ENCODE measurements at regions not wholly inside any gene's neighbourhood (a gene's known extent, or its start where the extent isn't known, plus 50 kb on each side); places are given as distances from the start of the nearest gene placed in this dataset.

GRCh38 chr20:58000861-58001260, 227.6 kb downstream of the ANKRD60 start:
- no peak for DNase-seq (ENCODE audit: low read depth)

- no peak for DNase-seq (ENCODE audit: low read depth)
Measured at GRCh38 chr20:57999465-58000111, 228.9 kb downstream of the ANKRD60 start.

DNA sequence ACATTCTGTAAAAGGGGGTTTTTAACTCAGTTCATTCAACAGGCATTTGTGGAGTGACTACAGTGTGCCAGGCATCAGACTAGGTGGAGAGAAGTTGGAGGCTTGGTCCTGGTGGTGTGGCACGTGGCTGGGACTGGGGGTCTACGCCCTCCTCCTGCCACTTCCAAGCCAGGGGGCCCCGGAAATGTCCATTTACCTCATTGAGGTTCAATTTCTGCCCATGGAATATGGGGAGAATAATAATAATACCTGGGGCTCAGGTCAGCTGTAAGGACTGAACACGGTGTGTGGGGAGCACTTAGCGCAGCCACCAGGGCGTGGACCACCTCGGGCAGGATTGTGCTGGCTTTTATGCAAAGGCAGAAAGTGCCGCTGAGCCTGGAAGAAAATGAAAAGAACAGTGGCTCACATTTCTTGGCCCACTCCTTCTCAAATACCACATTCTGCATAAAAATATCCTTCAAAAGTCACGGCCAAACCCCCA, 229.4 kb downstream of the ANKRD60 start:
- DNase-seq (ENCODE audit: low read depth) = no peak

DNA sequence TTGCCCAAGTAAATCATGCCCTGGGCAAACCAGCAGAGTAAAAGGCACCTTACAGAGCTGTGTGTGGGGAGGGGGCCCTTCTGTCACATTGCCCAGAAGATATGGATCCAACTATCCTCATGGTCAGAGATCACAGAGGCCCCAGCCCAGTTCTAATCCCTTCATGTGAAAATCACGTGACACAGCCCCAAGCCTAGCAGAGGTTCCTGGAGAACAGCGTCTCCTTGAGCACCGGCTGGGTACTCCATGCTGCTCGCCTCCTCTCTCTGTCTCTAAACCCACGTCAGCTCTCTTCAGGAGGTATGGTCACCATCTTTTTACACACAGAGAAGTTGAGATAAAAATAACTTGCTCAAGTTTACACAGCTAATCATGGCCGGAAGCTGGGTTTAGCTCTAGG, 230.2 kb downstream of the ANKRD60 start:
- DNase-seq (ENCODE audit: low read depth) = no peak

GRCh38 chr20:57996936-57997890, 231.2 kb downstream of the ANKRD60 start:
- no peak for DNase-seq (ENCODE audit: low read depth)

- no peak for DNase-seq (ENCODE audit: low read depth)
Measured at GRCh38 chr20:57996465-57996864, 232.0 kb downstream of the ANKRD60 start.

- no peak for DNase-seq (ENCODE audit: low read depth)
Measured at GRCh38 chr20:57995381-57995977, 233.0 kb downstream of the ANKRD60 start.

GRCh38 chr20:57993716-57994431, 234.6 kb downstream of the ANKRD60 start:
- no peak for DNase-seq (ENCODE audit: low read depth)

- no peak for DNase-seq (ENCODE audit: low read depth)
Measured at GRCh38 chr20:57991211-57991881, 237.1 kb downstream of the ANKRD60 start.

- DNase-seq (ENCODE audit: low read depth) = no peak
Measured at GRCh38 chr20:57990396-57990987, 238.0 kb downstream of the ANKRD60 start.

DNA sequence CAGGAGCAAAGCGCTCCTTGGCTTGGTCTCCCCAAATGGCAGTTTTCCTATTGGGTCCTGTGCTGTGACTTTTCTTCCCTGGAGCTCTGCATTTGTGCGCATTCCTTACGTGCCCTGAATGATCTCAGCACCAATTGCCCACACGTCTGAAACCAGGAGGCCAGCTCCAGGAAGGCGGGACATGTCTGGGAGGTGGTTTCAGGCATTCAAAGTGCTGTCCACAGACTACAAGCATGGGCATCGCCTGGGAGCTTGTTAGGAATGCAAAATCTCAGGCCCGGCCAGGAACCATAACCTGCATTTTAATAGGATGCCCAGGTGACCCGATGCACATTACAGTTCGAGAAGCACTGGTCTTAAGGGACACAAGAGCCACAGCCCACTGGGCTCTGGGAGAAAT, 239.6 kb downstream of the ANKRD60 start:
- DNase-seq (ENCODE audit: low read depth) = no peak

DNA sequence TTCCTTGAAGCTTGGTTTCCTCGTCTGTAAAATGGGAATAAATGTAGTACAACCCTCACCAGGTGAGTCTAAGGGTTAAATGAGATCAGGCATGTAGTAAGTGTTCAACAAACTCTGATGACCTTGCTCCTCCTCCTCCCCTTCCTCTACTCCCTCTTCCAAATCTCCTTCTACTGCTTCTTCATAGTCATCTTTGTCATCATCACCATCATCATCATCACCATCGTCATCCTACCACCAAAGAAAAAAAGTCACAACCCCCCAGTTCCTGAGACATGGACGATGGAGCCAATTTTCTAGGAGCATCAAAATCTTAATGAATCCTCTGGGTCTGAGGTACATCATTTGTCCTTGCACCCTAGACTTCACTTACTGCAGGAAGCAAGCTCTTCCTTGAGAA, 240.0 kb downstream of the ANKRD60 start:
- no peak for DNase-seq (ENCODE audit: low read depth)

- no peak for DNase-seq (ENCODE audit: low read depth)
Measured at GRCh38 chr20:57987659-57988058, 240.8 kb downstream of the ANKRD60 start.

DNA sequence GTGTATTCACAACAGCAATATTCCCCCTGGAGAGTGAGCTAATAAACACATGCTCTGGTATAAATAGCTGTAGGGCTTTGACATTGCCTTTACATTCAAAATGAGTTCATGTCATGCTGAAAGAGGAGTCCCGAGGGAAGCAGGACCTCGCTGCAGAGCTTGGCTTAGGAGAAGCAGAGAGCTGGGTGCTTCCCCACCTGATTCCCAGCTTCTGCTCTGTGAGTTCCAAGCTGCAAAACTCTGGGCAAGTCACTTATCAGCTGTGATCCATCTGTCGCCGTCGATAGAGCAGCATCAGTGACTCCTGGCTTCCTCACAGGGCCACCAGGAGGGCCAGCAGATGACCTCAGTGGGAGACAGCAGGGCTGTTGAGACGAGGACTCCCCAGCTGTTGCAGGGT, 241.8 kb downstream of the ANKRD60 start:
- DNase-seq (ENCODE audit: low read depth) = no peak

DNA sequence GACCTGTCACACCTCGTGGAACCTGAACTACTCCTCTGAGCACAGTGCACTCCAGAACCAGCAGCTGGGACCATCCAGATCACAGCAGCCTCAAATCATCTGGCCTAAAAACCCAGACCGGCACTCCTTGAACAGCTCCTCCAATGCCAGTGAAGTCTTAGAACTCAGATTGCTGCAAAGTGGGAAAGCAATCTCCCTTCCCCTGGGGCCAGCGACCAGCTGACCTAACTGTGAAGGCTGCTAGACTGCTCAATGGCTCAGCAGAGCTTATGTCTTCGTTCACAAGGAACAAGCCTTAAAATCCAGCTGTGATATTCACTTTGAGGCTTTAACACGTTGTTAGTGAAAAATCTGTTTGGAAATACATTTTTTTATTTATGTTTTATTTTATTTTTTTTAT, 243.2 kb downstream of the ANKRD60 start:
- DNase-seq (ENCODE audit: low read depth) = no peak

GRCh38 chr20:57983082-57983481, 245.4 kb downstream of the ANKRD60 start:
- DNase-seq (ENCODE audit: low read depth) = no peak

GRCh38 chr20:57980506-57980905, 247.9 kb downstream of the ANKRD60 start:
- DNase-seq (ENCODE audit: low read depth) = no peak

DNA sequence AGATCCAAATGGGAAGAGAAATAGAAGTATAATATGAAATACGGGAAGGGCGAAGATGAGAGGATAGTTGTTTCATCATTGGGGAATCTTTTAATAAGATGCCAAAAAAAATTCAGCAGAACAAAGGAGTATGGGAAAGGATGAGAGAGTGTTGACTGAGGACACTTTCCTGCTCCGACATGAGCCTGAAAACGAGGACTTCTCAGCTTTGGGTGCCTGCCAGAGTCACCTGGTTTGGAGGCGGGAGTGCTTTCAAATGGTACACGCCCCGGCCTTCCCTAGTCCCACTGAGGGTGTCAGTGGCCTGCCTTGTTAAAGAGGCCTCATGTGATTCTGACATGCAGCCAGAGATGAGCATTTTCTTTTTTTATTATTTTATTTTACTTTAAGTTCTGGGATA, 250.9 kb downstream of the ANKRD60 start:
- no peak for DNase-seq (ENCODE audit: low read depth)

DNA sequence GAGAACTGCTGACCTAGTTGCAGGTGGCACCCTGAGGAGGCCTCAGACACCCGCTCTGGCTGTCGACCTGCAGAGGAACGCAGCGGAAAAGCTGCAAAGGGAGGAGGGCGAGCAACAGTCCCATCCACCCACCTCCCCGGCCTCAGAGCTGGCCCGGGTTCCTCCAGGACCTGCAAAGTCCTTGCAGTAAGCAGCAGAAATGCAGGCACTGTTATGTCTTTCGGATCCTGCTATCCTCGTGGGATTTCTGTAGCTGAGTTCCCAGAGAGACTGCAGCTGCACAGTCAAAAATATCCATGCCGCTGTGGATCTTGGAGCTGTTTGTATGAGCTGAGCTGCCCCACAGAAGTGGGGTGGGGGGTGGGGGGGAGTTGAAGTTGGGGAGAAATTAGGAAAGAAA, 251.3 kb downstream of the ANKRD60 start:
- no peak for DNase-seq (ENCODE audit: low read depth)

- DNase-seq (ENCODE audit: low read depth) = no peak
Measured at GRCh38 chr20:57974863-57975262, 253.6 kb downstream of the ANKRD60 start.

DNA sequence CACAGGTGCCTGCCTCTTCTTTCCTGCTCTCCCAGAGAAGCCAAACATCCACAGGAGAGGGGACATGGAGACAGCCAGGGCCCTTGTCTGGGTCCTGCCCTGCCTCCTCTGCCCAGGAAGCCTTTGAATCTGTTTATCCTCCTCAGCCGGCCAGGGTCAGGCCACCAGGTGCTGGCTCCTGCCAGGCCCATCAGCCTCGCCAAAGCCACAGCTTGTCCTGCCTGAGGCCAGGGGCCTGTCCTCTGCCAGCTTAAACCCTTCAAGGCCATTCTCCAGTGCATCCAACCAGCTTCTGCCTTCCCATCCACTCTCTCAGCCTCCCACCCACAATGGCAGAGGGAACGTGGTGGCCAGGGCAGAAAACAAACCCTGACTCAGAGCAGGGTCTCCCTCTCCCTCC, 254.6 kb downstream of the ANKRD60 start:
- no peak for DNase-seq (ENCODE audit: low read depth)

All from stimulated activated CD8-positive, alpha-beta memory T cell treated with anti-CD3 and anti-CD28 coated beads, Interleukin-4, amount 100 ng/mL, for 24 hours (primary cell).